ENCODE measurements at regions not wholly inside any gene's neighbourhood (a gene's known extent, or its start where the extent isn't known, plus 50 kb on each side); places are given as distances from the start of the nearest gene placed in this dataset.

- no peak for TF ChIP-seq POLR2A (IDR thresholded peaks at IDR 0.05)
- no peak for TF ChIP-seq POLR2AphosphoS5 (IDR thresholded peaks at IDR 0.05)
- no peak for TF ChIP-seq EP300 (IDR thresholded peaks at IDR 0.05)
- TF ChIP-seq, protein P1, sequence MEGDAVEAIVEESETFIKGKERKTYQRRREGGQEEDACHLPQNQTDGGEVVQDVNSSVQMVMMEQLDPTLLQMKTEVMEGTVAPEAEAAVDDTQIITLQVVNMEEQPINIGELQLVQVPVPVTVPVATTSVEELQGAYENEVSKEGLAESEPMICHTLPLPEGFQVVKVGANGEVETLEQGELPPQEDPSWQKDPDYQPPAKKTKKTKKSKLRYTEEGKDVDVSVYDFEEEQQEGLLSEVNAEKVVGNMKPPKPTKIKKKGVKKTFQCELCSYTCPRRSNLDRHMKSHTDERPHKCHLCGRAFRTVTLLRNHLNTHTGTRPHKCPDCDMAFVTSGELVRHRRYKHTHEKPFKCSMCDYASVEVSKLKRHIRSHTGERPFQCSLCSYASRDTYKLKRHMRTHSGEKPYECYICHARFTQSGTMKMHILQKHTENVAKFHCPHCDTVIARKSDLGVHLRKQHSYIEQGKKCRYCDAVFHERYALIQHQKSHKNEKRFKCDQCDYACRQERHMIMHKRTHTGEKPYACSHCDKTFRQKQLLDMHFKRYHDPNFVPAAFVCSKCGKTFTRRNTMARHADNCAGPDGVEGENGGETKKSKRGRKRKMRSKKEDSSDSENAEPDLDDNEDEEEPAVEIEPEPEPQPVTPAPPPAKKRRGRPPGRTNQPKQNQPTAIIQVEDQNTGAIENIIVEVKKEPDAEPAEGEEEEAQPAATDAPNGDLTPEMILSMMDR (IDR thresholded peaks at IDR 0.05) = no peak
- intact Hi-C loops (cut with DNase I) = no loop called here
- no peaks in the 10 kb centered on the region for H3K36me3 ChIP-seq
- DNase-seq = no peak
- no peaks in the 10 kb centered on the region for H3K4me1 ChIP-seq
- no peak overlapping the region for H3K27ac ChIP-seq
- H3K27me3 ChIP-seq = no peaks in the 10 kb centered on the region
- 89 to 93% methylated on average over 7 of the region's 7 CpGs for WGBS, 2 donors
- H3K4me3 ChIP-seq = no peak overlapping the region
- no peaks in the 10 kb centered on the region for H3K9me3 ChIP-seq
These were observed 589.1 kb upstream of the MGMT start for GRCh38 chr10:128877936-128878335.

- no peak overlapping the region for H3K27ac ChIP-seq
- H3K9me3 ChIP-seq = no peaks in the 10 kb centered on the region
- DNase-seq = no peak
- H3K4me1 ChIP-seq = no peaks in the 10 kb centered on the region
- WGBS, 2 donors = 67 to 68% methylated on average over 3 of the region's 3 CpGs
- no peaks in the 10 kb centered on the region for H3K36me3 ChIP-seq
- no peak for TF ChIP-seq EP300 (IDR thresholded peaks at IDR 0.05)
- TF ChIP-seq POLR2AphosphoS5 (IDR thresholded peaks at IDR 0.05) = no peak
- TF ChIP-seq, protein P1 (IDR thresholded peaks at IDR 0.05) = no peak
- no peak for TF ChIP-seq POLR2A (IDR thresholded peaks at IDR 0.05)
- no peak overlapping the region for H3K4me3 ChIP-seq
- intact Hi-C loops (cut with DNase I) = no loop called here
- H3K27me3 ChIP-seq = no peaks in the 10 kb centered on the region
These were observed 588.0 kb upstream of the MGMT start for GRCh38 chr10:128879030-128879429.

DNA sequence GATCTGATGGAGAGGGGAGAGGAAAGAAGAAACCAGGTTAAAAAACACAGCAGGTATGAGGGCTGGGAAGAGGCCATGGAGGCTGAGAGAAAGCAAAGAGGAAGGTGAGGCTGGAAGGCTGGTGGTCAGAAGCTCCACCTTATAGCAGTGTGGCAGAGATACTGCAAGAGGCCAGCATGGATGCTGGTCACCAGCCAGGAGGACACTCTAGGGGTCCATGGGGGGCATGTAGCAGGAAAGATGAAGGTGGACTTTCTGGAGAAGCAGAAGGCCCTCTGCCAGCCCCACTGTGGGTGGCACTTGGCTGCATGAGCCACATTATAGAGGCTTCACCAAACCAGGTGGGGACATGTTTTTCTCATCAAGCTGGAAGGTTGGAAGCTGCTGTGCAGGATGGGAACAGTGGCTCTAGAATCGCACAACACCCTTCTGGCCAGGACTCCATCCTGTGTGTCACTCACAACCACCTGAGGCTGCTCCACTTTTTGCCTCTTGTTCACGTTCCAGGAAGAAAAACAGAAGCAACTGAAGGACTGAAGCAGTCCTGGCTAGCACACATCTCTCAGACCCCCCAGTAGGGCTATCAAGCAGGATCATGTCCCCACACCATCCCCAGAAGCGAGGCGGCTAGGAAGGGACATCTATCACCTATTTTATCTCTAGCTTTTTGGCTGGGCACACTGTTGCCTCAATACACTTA, 587.5 kb upstream of the MGMT start:
- no peaks in the 10 kb centered on the region for H3K27me3 ChIP-seq
- 81 to 83% methylated on average over 4 of the region's 4 CpGs for WGBS, 2 donors
- DNase-seq = no peak
- no peaks in the 10 kb centered on the region for H3K9me3 ChIP-seq
- no peak overlapping the region for H3K4me3 ChIP-seq
- H3K27ac ChIP-seq = no peak overlapping the region
- H3K4me1 ChIP-seq = no peaks in the 10 kb centered on the region
- H3K36me3 ChIP-seq = no peaks in the 10 kb centered on the region
- intact Hi-C loops (cut with DNase I) = no loop called here
- TF ChIP-seq, protein P1 (IDR thresholded peaks at IDR 0.05) = no peak
- TF ChIP-seq POLR2A (IDR thresholded peaks at IDR 0.05) = no peak
- no peak for TF ChIP-seq POLR2AphosphoS5 (IDR thresholded peaks at IDR 0.05)
- TF ChIP-seq EP300 (IDR thresholded peaks at IDR 0.05) = no peak

- Histone ChIP-seq H3K36me3 (no peaks in the 10 kb centered on the region), H3K4me3 (no peak overlapping the region), H3K27me3 (no peaks in the 10 kb centered on the region), H3K4me1 (no peaks in the 10 kb centered on the region), H3K9me3 (no peaks in the 10 kb centered on the region), H3K27ac (no peak overlapping the region)
- TF ChIP-seq, protein P1 (IDR thresholded peaks at IDR 0.05) = no peak
- TF ChIP-seq POLR2A (IDR thresholded peaks at IDR 0.05) (no peak), POLR2AphosphoS5 (IDR thresholded peaks at IDR 0.05) (no peak), EP300 (IDR thresholded peaks at IDR 0.05) (no peak)
- DNase-seq = no peak
- intact Hi-C loops (cut with DNase I) = no loop called here
- WGBS, 2 donors = 65 to 80% methylated on average over 4 of the region's 4 CpGs
These were observed 586.8 kb upstream of the MGMT start for GRCh38 chr10:128880159-128880725.

Data from sigmoid colon (tissue), 6 donors.